Liver (tissue), 8 donors: ENCODE measurements at regions not wholly inside any gene's neighbourhood (a gene's known extent, or its start where the extent isn't known, plus 50 kb on each side); places are given as distances from the start of the nearest gene placed in this dataset.

Source experiments
- DNase-seq: peaks from one replicate; pipeline ENCODE4 v3.0.0-alpha.2; 2017; ENCODE audit warnings: low spot score
- H3K27ac ChIP-seq, 2 donors: one replicate each; pipeline ENCODE4 v1.7.0; 2013; ENCODE audit warnings: inconsistent platforms in 2 of 2, low read length in 2 of 2, control low read depth in 1 of 2, low read depth in 1 of 2, mild to moderate bottlenecking in 1 of 2
- H3K27me3 ChIP-seq, 4 donors: one replicate each; pipeline versions ENCODE4 v1.6.1 to v1.7.0; 2013; ENCODE audit warnings: low read length in 3 of 4, inconsistent platforms in 1 of 4, mild to moderate bottlenecking in 1 of 4, moderate library complexity in 1 of 4; ENCODE audit not compliant: control insufficient read depth in 4 of 4, insufficient read depth in 4 of 4
- H3K36me3 ChIP-seq, 4 donors: one replicate each; pipeline versions ENCODE4 v1.6.1 to v1.7.0; 2013; ENCODE audit warnings: low read length in 3 of 4, mild to moderate bottlenecking in 3 of 4, low read depth in 1 of 4, moderate library complexity in 1 of 4; ENCODE audit not compliant: control insufficient read depth in 4 of 4, insufficient read depth in 3 of 4
- H3K4me1 ChIP-seq, 4 donors: one replicate each; pipeline versions ENCODE4 v1.6.1 to v1.7.0; 2013; ENCODE audit warnings: low read length in 3 of 4, mild to moderate bottlenecking in 3 of 4, moderate library complexity in 1 of 4; ENCODE audit not compliant: control insufficient read depth in 4 of 4, insufficient read depth in 4 of 4
- H3K4me3 ChIP-seq, 3 donors: one replicate each; pipeline versions ENCODE4 v1.6.1 to v1.7.0; 2013; ENCODE audit warnings: low read length in 3 of 3, control low read depth in 1 of 3, low read depth in 1 of 3, mild to moderate bottlenecking in 1 of 3
- H3K9ac ChIP-seq, 2 donors: one replicate each; pipeline ENCODE4 v1.7.0; 2013; ENCODE audit warnings: low read length in 2 of 2, mild to moderate bottlenecking in 2 of 2, moderate library complexity in 2 of 2, control low read depth in 1 of 2, low read depth in 1 of 2
- H3K9me3 ChIP-seq, 4 donors: one replicate each; pipeline versions ENCODE4 v1.6.1 to v1.7.0; 2013; ENCODE audit warnings: low read length in 3 of 4; ENCODE audit not compliant: control insufficient read depth in 4 of 4
- CTCF ChIP-seq: fragments of 150-350 bp; IDR thresholded peaks from 2 replicates; pipeline ENCODE4 v1.5.1; 2017; ENCODE audit warnings: improper control_type of control experiment, low read depth, low read length; ENCODE audit not compliant: missing input control
- EGR1 ChIP-seq, 2 donors: IDR thresholded peaks; 2 replicates each; pipeline ENCODE4 v1.6.1; 2016 to 2018; ENCODE audit warnings: antibody characterized with exemption in 2 of 2, low read depth in 2 of 2
- FOXA1 ChIP-seq: IDR thresholded peaks from 2 replicates; pipeline ENCODE4 v1.6.1; 2016; ENCODE audit warnings: antibody characterized with exemption
- FOXA2 ChIP-seq: IDR thresholded peaks from 2 replicates; pipeline ENCODE4 v1.6.1; 2016; ENCODE audit warnings: antibody characterized with exemption
- GABPA ChIP-seq, 2 donors: IDR thresholded peaks in 1 of 2; conservative IDR thresholded peaks in 1 of 2; 2 replicates each; pipeline ENCODE4 v1.6.1; 2016; ENCODE audit warnings: antibody characterized with exemption in 2 of 2, mild to moderate bottlenecking in 1 of 2, moderate library complexity in 1 of 2
- HNF4A ChIP-seq, 2 donors: conservative IDR thresholded peaks; 2 replicates each; pipeline ENCODE4 v1.6.1; 2016; ENCODE audit warnings: antibody characterized with exemption in 2 of 2, mild to moderate bottlenecking in 2 of 2
- HNF4G ChIP-seq: IDR thresholded peaks from 2 replicates; pipeline ENCODE4 v1.6.1; 2016; ENCODE audit warnings: antibody characterized with exemption
- JUND ChIP-seq, 2 donors: IDR thresholded peaks; 2 replicates each; pipeline ENCODE4 v1.6.1; 2016; ENCODE audit warnings: antibody characterized with exemption in 2 of 2
- NR2F2 ChIP-seq: IDR thresholded peaks from 2 replicates; pipeline ENCODE4 v1.6.1; 2016; ENCODE audit warnings: antibody characterized with exemption
- RAD21 ChIP-seq, 2 donors: IDR thresholded peaks; 2 replicates each; pipeline ENCODE4 v1.6.1; 2016; ENCODE audit warnings: antibody characterized with exemption in 2 of 2, mild to moderate bottlenecking in 2 of 2
- REST ChIP-seq: IDR thresholded peaks from 2 replicates; pipeline ENCODE4 v1.6.1; 2016; ENCODE audit warnings: antibody characterized with exemption, mild to moderate bottlenecking
- RXRA ChIP-seq, 2 donors: IDR thresholded peaks; 2 replicates each; pipeline ENCODE4 v1.6.1; 2017 to 2018; ENCODE audit warnings: antibody characterized with exemption in 2 of 2, mild to moderate bottlenecking in 1 of 2
- SP1 ChIP-seq: IDR thresholded peaks from 2 replicates; pipeline ENCODE4 v1.6.1; 2018; ENCODE audit warnings: antibody characterized with exemption, mild to moderate bottlenecking
- TAF1 ChIP-seq: conservative IDR thresholded peaks from 2 replicates; pipeline ENCODE4 v1.6.1; 2016; ENCODE audit warnings: antibody characterized with exemption, mild to moderate bottlenecking
- YY1 ChIP-seq: IDR thresholded peaks from 2 replicates; pipeline ENCODE4 v1.6.1; 2016; ENCODE audit warnings: antibody characterized with exemption, mild to moderate bottlenecking
- ZBTB33 ChIP-seq: IDR thresholded peaks from 2 replicates; pipeline ENCODE4 v1.6.1; 2016; ENCODE audit warnings: antibody characterized with exemption
- WGBS: extraction: QIAGEN DNeasy Blood & Tissue Kit; methylation state at CpG from one replicate; pipeline ENCODE4 v1.1.7; 2013; 5-methylcytosine and 5-hydroxymethylcytosine counted together
- TF ChIP-seq, protein P1 (sequence below): IDR thresholded peaks from 2 replicates; pipeline ENCODE4 v1.6.1; 2016; ENCODE audit warnings: antibody characterized with exemption
- TF ChIP-seq, protein P2 (sequence below): IDR thresholded peaks from 2 replicates; pipeline ENCODE4 v1.6.1; 2016; ENCODE audit warnings: antibody characterized with exemption
- donor health status: healthy.
- donor health status: healthy.
- donor health status: healthy.
- donor health status: healthy.
- donor health status: healthy.

DNA sequence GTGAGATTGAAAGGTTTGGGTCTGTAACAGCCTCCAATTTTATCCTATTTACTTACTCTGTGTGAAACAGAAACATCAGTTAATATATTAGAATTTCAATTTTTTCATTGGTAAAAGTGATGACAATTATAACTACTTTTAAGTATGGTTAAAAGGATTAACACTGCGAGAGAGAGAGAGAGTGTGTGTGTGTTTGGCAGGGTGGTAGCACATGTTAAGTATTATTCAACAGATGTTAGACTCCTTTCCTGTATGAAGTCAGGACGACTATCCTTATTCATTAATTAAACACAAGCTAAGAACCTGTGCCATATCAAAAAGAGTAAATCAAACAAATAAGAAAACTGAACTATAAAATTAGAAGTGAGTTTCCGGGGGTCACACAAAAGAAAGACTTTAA is 662.5 kb downstream of the PLPP3 start:
- Histone ChIP-seq H3K9ac (no peak overlapping the region), H3K36me3 (no peaks in the 10 kb centered on the region), H3K4me1 (no peaks in the 10 kb centered on the region), H3K9me3 (peaks cover 0 to 2% (median 0%) of the 10 kb centered on the region in 4 donors), H3K4me3 (no peak overlapping the region), H3K27me3 (no peaks in the 10 kb centered on the region), H3K27ac (no peak overlapping the region)
- no peak for DNase-seq
- 82% methylated on average over 3 of the region's 3 CpGs for WGBS
- TF ChIP-seq HNF4G (no peak), JUND (IDR thresholded peaks at IDR 0.05) (no peak), FOXA2 (no peak), SP1 (no peak), HNF4A (conservative IDR thresholded peaks at IDR 0.05) (no peak), ZBTB33 (no peak), RAD21 (IDR thresholded peaks at IDR 0.05) (no peak), EGR1 (IDR thresholded peaks at IDR 0.05; ENCODE audit: low read depth in 2 of 2) (no peak), FOXA1 (no peak), NR2F2 (no peak), REST (no peak), TAF1 (no peak)
- TF ChIP-seq, protein P1, sequence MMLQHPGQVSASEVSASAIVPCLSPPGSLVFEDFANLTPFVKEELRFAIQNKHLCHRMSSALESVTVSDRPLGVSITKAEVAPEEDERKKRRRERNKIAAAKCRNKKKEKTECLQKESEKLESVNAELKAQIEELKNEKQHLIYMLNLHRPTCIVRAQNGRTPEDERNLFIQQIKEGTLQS, result no peak

- no peaks in the 10 kb centered on the region for H3K27me3 ChIP-seq
- WGBS, result 72% methylated on average over 2 of the region's 2 CpGs
- no peak for DNase-seq
- no peak overlapping the region for H3K4me3 ChIP-seq
- no peak overlapping the region for H3K27ac ChIP-seq
- no peaks in the 10 kb centered on the region for H3K36me3 ChIP-seq
- H3K9me3 ChIP-seq, result peaks cover 0 to 2% (median 0%) of the 10 kb centered on the region in 4 donors
- no peak overlapping the region for H3K9ac ChIP-seq
- no peak for TF ChIP-seq NR2F2
- no peak for TF ChIP-seq GABPA (IDR thresholded peaks at IDR 0.05 in 1 of 2, conservative IDR thresholded peaks at IDR 0.05 in 1 of 2)
- no peak for TF ChIP-seq FOXA2
- TF ChIP-seq, protein P1, result no peak
- no peak for TF ChIP-seq RXRA (IDR thresholded peaks at IDR 0.05)
- no peak for TF ChIP-seq JUND (IDR thresholded peaks at IDR 0.05)
- TF ChIP-seq, protein P2, sequence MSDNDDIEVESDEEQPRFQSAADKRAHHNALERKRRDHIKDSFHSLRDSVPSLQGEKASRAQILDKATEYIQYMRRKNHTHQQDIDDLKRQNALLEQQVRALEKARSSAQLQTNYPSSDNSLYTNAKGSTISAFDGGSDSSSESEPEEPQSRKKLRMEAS, result no peak
- no peak for TF ChIP-seq ZBTB33
- no peak for TF ChIP-seq REST
- TF ChIP-seq CTCF, result no peak
- no peak for TF ChIP-seq SP1
- TF ChIP-seq HNF4G, result no peak
- TF ChIP-seq HNF4A (conservative IDR thresholded peaks at IDR 0.05), result no peak
- no peak for TF ChIP-seq YY1
- no peaks in the 10 kb centered on the region for H3K4me1 ChIP-seq
Observed at GRCh38 chr1:55916481-55916880, 662.9 kb downstream of the PLPP3 start.
